ENCODE measurements at regions not wholly inside any gene's neighbourhood (a gene's known extent, or its start where the extent isn't known, plus 50 kb on each side); places are given as distances from the start of the nearest gene placed in this dataset.
"Not testable (repeated sequence)": the region's sequence is repeated elsewhere in the genome, so short reads cannot be mapped to it uniquely, and the experiment has no call there.

- no peaks in the 10 kb centered on the region for H3K4me1 ChIP-seq (ENCODE audit: control insufficient read depth, insufficient read depth, low read length, poor library complexity, severe bottlenecking)
- no peaks in the 10 kb centered on the region for H3K36me3 ChIP-seq (ENCODE audit: control insufficient read depth, insufficient read depth, low read length)
- H3K27ac ChIP-seq (ENCODE audit: low read depth, low read length, severe bottlenecking): no peak overlapping the region
- 80 to 94% methylated on average over 2 to 5 of the region's 5 CpGs for WGBS, 2 experiments (ENCODE audit: insufficient coverage in 2 of 2)
- no peak overlapping the region for H3K4me3 ChIP-seq (ENCODE audit: extremely low read depth, insufficient read depth, low read length, poor library complexity, severe bottlenecking)
- no peaks in the 10 kb centered on the region for H3K9me3 ChIP-seq (ENCODE audit: control insufficient read depth, low read length)
Observed at GRCh38 chr3:162377608-162378007, 881.0 kb downstream of the OTOL1 start.

GRCh38 chr3:162385387-162385786, 888.8 kb downstream of the OTOL1 start:
- Histone ChIP-seq H3K36me3 (ENCODE audit: control insufficient read depth, insufficient read depth, low read length) (no peaks in the 10 kb centered on the region), H3K4me3 (ENCODE audit: extremely low read depth, insufficient read depth, low read length, poor library complexity, severe bottlenecking) (no peak overlapping the region), H3K9me3 (ENCODE audit: control insufficient read depth, low read length) (no peaks in the 10 kb centered on the region), H3K27ac (ENCODE audit: low read depth, low read length, severe bottlenecking) (no peak overlapping the region), H3K4me1 (ENCODE audit: control insufficient read depth, insufficient read depth, low read length, poor library complexity, severe bottlenecking) (no peaks in the 10 kb centered on the region)
- WGBS, 2 experiments (ENCODE audit: insufficient coverage in 2 of 2): no CpG with 5 or more reads among the region's 1 CpG

GRCh38 chr3:162390891-162391290, 894.3 kb downstream of the OTOL1 start:
- WGBS, 2 experiments (ENCODE audit: insufficient coverage in 2 of 2): no CpG with 5 or more reads among the region's 3 CpGs

GRCh38 chr3:162391301-162391700, 894.7 kb downstream of the OTOL1 start:
- 90% methylated on average over 2 of the region's 2 CpGs; no CpG with 5 or more reads in 1 of the 2 experiments for WGBS, 2 experiments (ENCODE audit: insufficient coverage in 2 of 2)
- H3K9me3 ChIP-seq (ENCODE audit: control insufficient read depth, low read length): peaks cover 3% of the 10 kb centered on the region
- no peak overlapping the region for H3K4me3 ChIP-seq (ENCODE audit: extremely low read depth, insufficient read depth, low read length, poor library complexity, severe bottlenecking)
- H3K36me3 ChIP-seq (ENCODE audit: control insufficient read depth, insufficient read depth, low read length): no peaks in the 10 kb centered on the region
- H3K27ac ChIP-seq (ENCODE audit: low read depth, low read length, severe bottlenecking): peak overlapping the region; percentile 81
- peaks cover 12% of the 10 kb centered on the region for H3K4me1 ChIP-seq (ENCODE audit: control insufficient read depth, insufficient read depth, low read length, poor library complexity, severe bottlenecking)

More at GRCh38 chr3:162390891-162391290, 894.3 kb downstream of the OTOL1 start:
- Histone ChIP-seq H3K4me3 (ENCODE audit: extremely low read depth, insufficient read depth, low read length, poor library complexity, severe bottlenecking) (no peak overlapping the region), H3K9me3 (ENCODE audit: control insufficient read depth, low read length) (peaks cover 3% of the 10 kb centered on the region), H3K36me3 (ENCODE audit: control insufficient read depth, insufficient read depth, low read length) (no peaks in the 10 kb centered on the region), H3K4me1 (ENCODE audit: control insufficient read depth, insufficient read depth, low read length, poor library complexity, severe bottlenecking) (peaks cover 12% of the 10 kb centered on the region), H3K27ac (ENCODE audit: low read depth, low read length, severe bottlenecking) (peak overlapping the region; percentile 81)

GRCh38 chr3:162395496-162395895, 898.9 kb downstream of the OTOL1 start:
- Histone ChIP-seq H3K36me3 (ENCODE audit: control insufficient read depth, insufficient read depth, low read length) (no peaks in the 10 kb centered on the region), H3K4me1 (ENCODE audit: control insufficient read depth, insufficient read depth, low read length, poor library complexity, severe bottlenecking) (peaks cover 12% of the 10 kb centered on the region), H3K27ac (ENCODE audit: low read depth, low read length, severe bottlenecking) (no peak overlapping the region), H3K4me3 (ENCODE audit: extremely low read depth, insufficient read depth, low read length, poor library complexity, severe bottlenecking) (no peak overlapping the region), H3K9me3 (ENCODE audit: control insufficient read depth, low read length) (peaks cover 3% of the 10 kb centered on the region)
- 100% methylated on average over 2 of the region's 3 CpGs; no CpG with 5 or more reads in 1 of the 2 experiments for WGBS, 2 experiments (ENCODE audit: insufficient coverage in 2 of 2)

GRCh38 chr3:162398554-162398953, 901.9 kb downstream of the OTOL1 start:
- Histone ChIP-seq H3K36me3 (ENCODE audit: control insufficient read depth, insufficient read depth, low read length) (no peaks in the 10 kb centered on the region), H3K27ac (ENCODE audit: low read depth, low read length, severe bottlenecking) (no peak overlapping the region), H3K4me3 (ENCODE audit: extremely low read depth, insufficient read depth, low read length, poor library complexity, severe bottlenecking) (no peak overlapping the region), H3K9me3 (ENCODE audit: control insufficient read depth, low read length) (peaks cover 3% of the 10 kb centered on the region), H3K4me1 (ENCODE audit: control insufficient read depth, insufficient read depth, low read length, poor library complexity, severe bottlenecking) (no peaks in the 10 kb centered on the region)
- WGBS, 2 experiments (ENCODE audit: insufficient coverage in 2 of 2): 88 to 89% methylated on average over 2 of the region's 2 CpGs

- no peak overlapping the region for H3K27ac ChIP-seq (ENCODE audit: low read depth, low read length, severe bottlenecking)
- WGBS, 2 experiments (ENCODE audit: insufficient coverage in 2 of 2): 100% methylated on average over 1 of the region's 3 CpGs; no CpG with 5 or more reads in 1 of the 2 experiments
- no peak overlapping the region for H3K4me3 ChIP-seq (ENCODE audit: extremely low read depth, insufficient read depth, low read length, poor library complexity, severe bottlenecking)
- no peaks in the 10 kb centered on the region for H3K9me3 ChIP-seq (ENCODE audit: control insufficient read depth, low read length)
- no peaks in the 10 kb centered on the region for H3K36me3 ChIP-seq (ENCODE audit: control insufficient read depth, insufficient read depth, low read length)
- H3K4me1 ChIP-seq (ENCODE audit: control insufficient read depth, insufficient read depth, low read length, poor library complexity, severe bottlenecking): no peaks in the 10 kb centered on the region
Observed at GRCh38 chr3:162400697-162401096, 904.1 kb downstream of the OTOL1 start.

GRCh38 chr3:162411556-162411955, 914.9 kb downstream of the OTOL1 start:
- H3K4me1 ChIP-seq (ENCODE audit: control insufficient read depth, insufficient read depth, low read length, poor library complexity, severe bottlenecking); H3K36me3 ChIP-seq (ENCODE audit: control insufficient read depth, insufficient read depth, low read length); H3K27ac ChIP-seq (ENCODE audit: low read depth, low read length, severe bottlenecking); H3K4me3 ChIP-seq (ENCODE audit: extremely low read depth, insufficient read depth, low read length, poor library complexity, severe bottlenecking); H3K9me3 ChIP-seq (ENCODE audit: control insufficient read depth, low read length): not testable (repeated sequence)
- 90 to 100% methylated on average over 9 to 10 of the region's 23 CpGs for WGBS, 2 experiments (ENCODE audit: insufficient coverage in 2 of 2)

- H3K27ac ChIP-seq (ENCODE audit: low read depth, low read length, severe bottlenecking): no peak overlapping the region
- H3K4me3 ChIP-seq (ENCODE audit: extremely low read depth, insufficient read depth, low read length, poor library complexity, severe bottlenecking): no peak overlapping the region
- no peaks in the 10 kb centered on the region for H3K4me1 ChIP-seq (ENCODE audit: control insufficient read depth, insufficient read depth, low read length, poor library complexity, severe bottlenecking)
- no peaks in the 10 kb centered on the region for H3K9me3 ChIP-seq (ENCODE audit: control insufficient read depth, low read length)
- H3K36me3 ChIP-seq (ENCODE audit: control insufficient read depth, insufficient read depth, low read length): no peaks in the 10 kb centered on the region
Observed at GRCh38 chr3:162421721-162422120, 925.1 kb downstream of the OTOL1 start.

GRCh38 chr3:162428192-162428591, 931.6 kb downstream of the OTOL1 start:
- WGBS, 2 experiments (ENCODE audit: insufficient coverage in 2 of 2): 0 to 100% methylated on average over 1 of the region's 2 CpGs

GRCh38 chr3:162435750-162436149, 939.1 kb downstream of the OTOL1 start:
- Histone ChIP-seq H3K36me3 (ENCODE audit: control insufficient read depth, insufficient read depth, low read length) (no peaks in the 10 kb centered on the region), H3K4me3 (ENCODE audit: extremely low read depth, insufficient read depth, low read length, poor library complexity, severe bottlenecking) (no peak overlapping the region), H3K9me3 (ENCODE audit: control insufficient read depth, low read length) (peaks cover 6% of the 10 kb centered on the region), H3K27ac (ENCODE audit: low read depth, low read length, severe bottlenecking) (no peak overlapping the region), H3K4me1 (ENCODE audit: control insufficient read depth, insufficient read depth, low read length, poor library complexity, severe bottlenecking) (no peaks in the 10 kb centered on the region)
- no CpG with 5 or more reads among the region's 1 CpG for WGBS, 2 experiments (ENCODE audit: insufficient coverage in 2 of 2)

More at GRCh38 chr3:162428192-162428591, 931.6 kb downstream of the OTOL1 start:
- Histone ChIP-seq H3K9me3 (ENCODE audit: control insufficient read depth, low read length) (no peaks in the 10 kb centered on the region), H3K4me1 (ENCODE audit: control insufficient read depth, insufficient read depth, low read length, poor library complexity, severe bottlenecking) (no peaks in the 10 kb centered on the region), H3K4me3 (ENCODE audit: extremely low read depth, insufficient read depth, low read length, poor library complexity, severe bottlenecking) (no peak overlapping the region), H3K27ac (ENCODE audit: low read depth, low read length, severe bottlenecking) (no peak overlapping the region), H3K36me3 (ENCODE audit: control insufficient read depth, insufficient read depth, low read length) (no peaks in the 10 kb centered on the region)
